ENCODE measurements at regions not wholly inside any gene's neighbourhood (a gene's known extent, or its start where the extent isn't known, plus 50 kb on each side); places are given as distances from the start of the nearest gene placed in this dataset.

DNA sequence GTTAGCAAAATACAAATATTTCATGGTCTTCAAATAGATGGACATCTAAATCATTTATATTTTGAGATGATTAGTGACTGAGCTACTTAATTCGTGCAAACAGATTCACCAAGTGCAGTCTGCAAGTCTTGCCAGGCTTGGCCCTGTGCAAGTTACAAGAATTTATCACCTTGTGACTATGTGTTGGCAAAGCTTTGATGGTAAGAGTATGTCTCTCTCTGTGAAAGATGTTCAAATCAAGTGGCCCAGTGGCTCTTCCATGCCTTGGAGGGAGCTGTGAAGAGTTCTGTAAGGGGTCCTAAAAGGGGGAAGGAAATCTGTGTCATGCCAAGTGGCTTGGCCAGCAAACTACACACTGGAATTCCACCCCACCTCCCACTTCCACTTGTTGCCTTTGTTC, 397.3 kb downstream of the TYW1 start:
- Histone ChIP-seq H3K9me3 (peaks cover 0 to 5% (median 0%) of the 10 kb centered on the region in 3 donors), H3K4me3 (no peak overlapping the region), H3K27ac (no peak overlapping the region), H3K36me3 (no peaks in the 10 kb centered on the region), H3K4me1 (no peaks in the 10 kb centered on the region), H3K27me3 (peaks cover 0 to 20% (median 0%) of the 10 kb centered on the region in 4 donors)
- no peak for TF ChIP-seq POLR2A (IDR thresholded peaks at IDR 0.05)
- TF ChIP-seq, protein P1, sequence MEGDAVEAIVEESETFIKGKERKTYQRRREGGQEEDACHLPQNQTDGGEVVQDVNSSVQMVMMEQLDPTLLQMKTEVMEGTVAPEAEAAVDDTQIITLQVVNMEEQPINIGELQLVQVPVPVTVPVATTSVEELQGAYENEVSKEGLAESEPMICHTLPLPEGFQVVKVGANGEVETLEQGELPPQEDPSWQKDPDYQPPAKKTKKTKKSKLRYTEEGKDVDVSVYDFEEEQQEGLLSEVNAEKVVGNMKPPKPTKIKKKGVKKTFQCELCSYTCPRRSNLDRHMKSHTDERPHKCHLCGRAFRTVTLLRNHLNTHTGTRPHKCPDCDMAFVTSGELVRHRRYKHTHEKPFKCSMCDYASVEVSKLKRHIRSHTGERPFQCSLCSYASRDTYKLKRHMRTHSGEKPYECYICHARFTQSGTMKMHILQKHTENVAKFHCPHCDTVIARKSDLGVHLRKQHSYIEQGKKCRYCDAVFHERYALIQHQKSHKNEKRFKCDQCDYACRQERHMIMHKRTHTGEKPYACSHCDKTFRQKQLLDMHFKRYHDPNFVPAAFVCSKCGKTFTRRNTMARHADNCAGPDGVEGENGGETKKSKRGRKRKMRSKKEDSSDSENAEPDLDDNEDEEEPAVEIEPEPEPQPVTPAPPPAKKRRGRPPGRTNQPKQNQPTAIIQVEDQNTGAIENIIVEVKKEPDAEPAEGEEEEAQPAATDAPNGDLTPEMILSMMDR (IDR thresholded peaks at IDR 0.05), result no peak
- no peak for DNase-seq
- intact Hi-C loops (cut with DNase I), result no loop called here
- 45 to 73% methylated on average over 1 of the region's 1 CpG for WGBS, 2 donors

DNA sequence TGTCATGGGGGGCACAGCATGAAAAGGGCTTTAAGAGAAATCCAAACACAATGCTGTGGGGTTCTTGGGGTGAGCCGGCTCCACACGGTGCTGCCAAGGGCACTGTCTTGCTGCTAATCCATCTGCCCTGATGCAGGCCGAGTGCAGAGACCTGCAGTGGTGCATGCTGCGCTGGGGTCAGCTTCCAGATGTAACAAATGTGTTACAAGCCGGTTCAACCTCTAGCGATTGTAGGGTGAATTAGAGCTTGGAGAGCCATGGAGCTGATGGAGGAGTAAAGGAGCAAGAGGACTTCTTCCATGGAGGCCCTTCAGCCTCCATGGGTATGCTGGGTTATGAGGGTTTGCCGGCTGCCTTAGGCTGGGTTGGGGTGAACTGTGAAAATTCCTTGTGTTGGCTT, 402.3 kb downstream of the TYW1 start:
- Histone ChIP-seq H3K9me3 (peaks cover 0 to 5% (median 0%) of the 10 kb centered on the region in 3 donors), H3K27me3 (no peaks in the 10 kb centered on the region), H3K4me1 (no peaks in the 10 kb centered on the region), H3K4me3 (no peak overlapping the region), H3K36me3 (no peaks in the 10 kb centered on the region), H3K27ac (no peak overlapping the region)
- WGBS, 2 donors, result 55 to 80% methylated on average over 1 to 4 of the region's 7 CpGs
- TF ChIP-seq, protein P1 (IDR thresholded peaks at IDR 0.05), result no peak
- TF ChIP-seq POLR2A (IDR thresholded peaks at IDR 0.05), result no peak
- intact Hi-C loops (cut with DNase I), result no loop called here
- DNase-seq, result no peak

DNA sequence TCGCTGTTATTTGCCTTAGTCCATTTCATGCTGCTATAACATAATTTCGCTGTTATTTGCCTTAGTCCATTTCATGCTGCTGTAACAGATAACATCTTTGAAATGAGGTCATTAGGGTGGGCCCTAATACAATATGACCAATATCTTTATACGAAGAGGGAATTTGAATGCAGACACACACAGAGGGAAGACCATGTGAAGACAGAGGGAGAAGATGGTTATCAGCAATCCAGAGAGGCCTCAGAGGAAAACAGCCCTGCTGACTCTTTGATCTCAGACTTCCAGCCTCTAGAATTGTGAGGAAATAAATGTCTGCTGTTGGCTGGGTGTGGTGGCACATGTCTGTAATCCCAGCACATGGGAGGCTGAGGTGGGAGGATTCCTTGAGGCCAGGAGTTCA, 404.9 kb downstream of the TYW1 start:
- Histone ChIP-seq H3K27ac (no peak overlapping the region), H3K36me3 (no peaks in the 10 kb centered on the region), H3K27me3 (no peaks in the 10 kb centered on the region), H3K4me1 (no peaks in the 10 kb centered on the region), H3K9me3 (peaks cover 0 to 5% (median 0%) of the 10 kb centered on the region in 3 donors), H3K4me3 (no peak overlapping the region)
- DNase-seq, result no peak
- no peak for TF ChIP-seq POLR2A (IDR thresholded peaks at IDR 0.05)
- TF ChIP-seq, protein P1 (IDR thresholded peaks at IDR 0.05), result no peak
- WGBS, 2 donors, result 89 to 93% methylated on average over 2 to 3 of the region's 3 CpGs
- intact Hi-C loops (cut with DNase I), result no loop called here

DNA sequence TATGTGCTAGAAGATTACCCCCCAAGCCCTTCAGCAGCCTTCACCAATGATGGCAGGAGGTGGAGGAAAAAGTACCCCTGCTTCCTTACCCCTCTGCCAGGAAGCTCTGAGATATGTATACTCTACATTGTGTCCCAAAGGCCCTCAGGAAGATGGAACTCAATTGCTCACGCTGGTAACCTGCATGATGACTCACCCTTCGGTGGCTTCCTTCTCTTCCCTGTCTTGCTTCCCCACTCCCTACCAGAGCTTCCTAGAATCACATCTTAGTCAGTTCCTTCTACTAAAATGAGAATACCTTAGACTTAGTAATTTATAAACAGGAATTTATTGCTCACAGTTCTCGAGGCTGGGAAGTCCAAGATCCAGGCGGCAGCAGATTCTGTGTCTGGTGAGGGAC, 405.6 kb downstream of the TYW1 start:
- no peaks in the 10 kb centered on the region for H3K36me3 ChIP-seq
- H3K27ac ChIP-seq, result no peak overlapping the region
- intact Hi-C loops (cut with DNase I), result no loop called here
- H3K9me3 ChIP-seq, result peaks cover 0 to 5% (median 0%) of the 10 kb centered on the region in 3 donors
- no peaks in the 10 kb centered on the region for H3K27me3 ChIP-seq
- peaks cover 0 to 7% (median 0%) of the 10 kb centered on the region in 3 donors for H3K4me1 ChIP-seq
- no peak for DNase-seq
- TF ChIP-seq POLR2A (IDR thresholded peaks at IDR 0.05), result no peak
- TF ChIP-seq, protein P1 (IDR thresholded peaks at IDR 0.05), result no peak
- WGBS, 2 donors, result 47 to 56% methylated on average over 4 of the region's 4 CpGs
- no peak overlapping the region for H3K4me3 ChIP-seq

DNA sequence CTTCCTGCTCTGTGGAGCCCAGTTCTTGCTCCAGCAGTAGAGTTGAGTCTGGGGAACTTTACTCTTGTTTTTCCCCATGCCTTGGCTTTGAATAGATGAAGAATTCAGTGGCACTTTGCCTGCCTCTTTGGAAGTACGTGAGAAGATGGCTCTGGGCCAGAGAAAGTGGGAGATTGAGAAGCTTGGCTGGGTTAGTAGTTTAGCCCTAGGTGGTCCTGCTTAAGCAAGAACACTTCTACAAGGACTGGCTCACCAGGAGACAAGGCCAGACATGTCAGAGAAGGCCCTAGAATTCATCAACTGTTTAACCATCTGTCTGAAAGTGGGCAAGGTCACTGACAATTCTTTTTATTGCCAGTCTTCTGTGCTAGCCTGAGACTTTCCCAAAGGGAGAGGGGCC, 410.3 kb downstream of the TYW1 start:
- no peak overlapping the region for H3K4me3 ChIP-seq
- peaks cover 0 to 8% (median 0%) of the 10 kb centered on the region in 3 donors for H3K4me1 ChIP-seq
- intact Hi-C loops (cut with DNase I), result no loop called here
- no peaks in the 10 kb centered on the region for H3K27me3 ChIP-seq
- H3K36me3 ChIP-seq, result no peaks in the 10 kb centered on the region
- H3K9me3 ChIP-seq, result no peaks in the 10 kb centered on the region
- WGBS, 2 donors, result 0% methylated on average over 1 of the region's 1 CpG; no CpG with 5 or more reads in 1 of the 2 donors
- TF ChIP-seq, protein P1 (IDR thresholded peaks at IDR 0.05), result no peak
- TF ChIP-seq POLR2A (IDR thresholded peaks at IDR 0.05), result no peak
- DNase-seq, result no peak
- H3K27ac ChIP-seq, result no peak overlapping the region
